ENCODE measurements at regions not wholly inside any gene's neighbourhood (a gene's known extent, or its start where the extent isn't known, plus 50 kb on each side); places are given as distances from the start of the nearest gene placed in this dataset.

DNA sequence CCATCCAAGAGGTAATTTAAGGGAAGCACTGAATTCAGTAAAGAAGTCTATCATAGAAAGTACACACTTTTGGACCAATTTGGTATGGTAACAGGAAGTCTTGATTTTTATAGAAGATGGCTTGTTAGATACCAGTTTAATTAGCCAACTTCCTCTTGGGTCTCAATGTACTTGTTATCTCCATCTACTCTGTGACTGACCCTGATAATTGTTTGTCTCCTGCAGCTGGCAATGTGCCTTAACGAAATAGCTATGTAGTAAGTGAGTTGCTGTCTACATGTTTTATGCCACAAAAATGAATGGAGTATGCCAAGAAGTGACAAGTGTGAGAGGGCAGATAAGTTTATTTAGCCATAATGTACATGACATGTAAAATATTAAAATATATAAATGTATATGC is 410.5 kb upstream of the MAN1A1 start:
- Histone ChIP-seq H3K9ac (no peak overlapping the region), H3K9me3 (no peaks in the 10 kb centered on the region), H3K9me2 (no peaks in the 10 kb centered on the region), H4K20me1 (ENCODE audit: insufficient read depth) (no peaks in the 10 kb centered on the region), H3K4me2 (no peak overlapping the region), H3K4me1 (ENCODE audit: control insufficient read depth in 1 of 2, insufficient read depth in 2 of 2, low read depth in 1 of 2, low read length in 1 of 2) (no peaks in the 10 kb centered on the region), H3F3A (replicated peaks; ENCODE audit: insufficient read depth) (no peaks in the 10 kb centered on the region), H3K36me3 (replicated peaks in 1 of 2; ENCODE audit: control insufficient read depth in 1 of 2, insufficient read depth in 2 of 2, low read length in 1 of 2) (no peaks in the 10 kb centered on the region), H3K27me3 (ENCODE audit: insufficient read depth) (no peaks in the 10 kb centered on the region), H2AFZ (ENCODE audit: low read depth) (no peak overlapping the region), H3K27ac (ENCODE audit: low read depth in 2 of 2, low read length in 1 of 2) (no peak overlapping the region), H3K4me3 (ENCODE audit: low read depth in 2 of 2, low read length in 1 of 2) (no peak overlapping the region), H3K79me2 (ENCODE audit: insufficient read depth) (no peaks in the 10 kb centered on the region)
- ChIA-PET POLR2A (no interaction called here), CTCF (no interaction called here)
- no peak for DNase-seq
- WGBS (ENCODE audit: low lambda C conversion rate), result 10% methylated on average over 1 of the region's 1 CpG
- TF ChIP-seq EP300 (IDR thresholded peaks at IDR 0.05; ENCODE audit: borderline replicate concordance in 1 of 2, low read depth in 1 of 2, low read length in 1 of 2), result no peak
- TF ChIP-seq FOXJ3 (CRISPR knock-in tag; IDR thresholded peaks at IDR 0.05), result no peak
- TF ChIP-seq SMC3 (IDR thresholded peaks at IDR 0.05; ENCODE audit: low read depth, low read length), result no peak
- TF ChIP-seq MEF2A (IDR thresholded peaks at IDR 0.05; ENCODE audit: borderline replicate concordance, low read depth), result no peak
- no peak for TF ChIP-seq POLR2AphosphoS5 (IDR thresholded peaks at IDR 0.05; ENCODE audit: low read depth, low read length)
- TF ChIP-seq RFX5 (IDR thresholded peaks at IDR 0.05; ENCODE audit: low read length), result no peak
- TF ChIP-seq, protein P1, sequence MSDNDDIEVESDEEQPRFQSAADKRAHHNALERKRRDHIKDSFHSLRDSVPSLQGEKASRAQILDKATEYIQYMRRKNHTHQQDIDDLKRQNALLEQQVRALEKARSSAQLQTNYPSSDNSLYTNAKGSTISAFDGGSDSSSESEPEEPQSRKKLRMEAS (IDR thresholded peaks at IDR 0.05; ENCODE audit: low read depth), result no peak
- TF ChIP-seq, protein P2, sequence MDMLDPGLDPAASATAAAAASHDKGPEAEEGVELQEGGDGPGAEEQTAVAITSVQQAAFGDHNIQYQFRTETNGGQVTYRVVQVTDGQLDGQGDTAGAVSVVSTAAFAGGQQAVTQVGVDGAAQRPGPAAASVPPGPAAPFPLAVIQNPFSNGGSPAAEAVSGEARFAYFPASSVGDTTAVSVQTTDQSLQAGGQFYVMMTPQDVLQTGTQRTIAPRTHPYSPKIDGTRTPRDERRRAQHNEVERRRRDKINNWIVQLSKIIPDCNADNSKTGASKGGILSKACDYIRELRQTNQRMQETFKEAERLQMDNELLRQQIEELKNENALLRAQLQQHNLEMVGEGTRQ (IDR thresholded peaks at IDR 0.05; ENCODE audit: borderline replicate concordance, low read depth, low read length), result no peak
- no peak for TF ChIP-seq GATA2 (CRISPR knock-in tag; IDR thresholded peaks at IDR 0.05)
- TF ChIP-seq JUND (IDR thresholded peaks at IDR 0.05), result no peak
- TF ChIP-seq, protein P3, sequence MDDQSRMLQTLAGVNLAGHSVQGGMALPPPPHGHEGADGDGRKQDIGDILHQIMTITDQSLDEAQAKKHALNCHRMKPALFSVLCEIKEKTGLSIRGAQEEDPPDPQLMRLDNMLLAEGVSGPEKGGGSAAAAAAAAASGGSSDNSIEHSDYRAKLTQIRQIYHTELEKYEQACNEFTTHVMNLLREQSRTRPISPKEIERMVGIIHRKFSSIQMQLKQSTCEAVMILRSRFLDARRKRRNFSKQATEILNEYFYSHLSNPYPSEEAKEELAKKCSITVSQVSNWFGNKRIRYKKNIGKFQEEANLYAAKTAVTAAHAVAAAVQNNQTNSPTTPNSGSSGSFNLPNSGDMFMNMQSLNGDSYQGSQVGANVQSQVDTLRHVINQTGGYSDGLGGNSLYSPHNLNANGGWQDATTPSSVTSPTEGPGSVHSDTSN (IDR thresholded peaks at IDR 0.05), result no peak
- TF ChIP-seq, protein P4, sequence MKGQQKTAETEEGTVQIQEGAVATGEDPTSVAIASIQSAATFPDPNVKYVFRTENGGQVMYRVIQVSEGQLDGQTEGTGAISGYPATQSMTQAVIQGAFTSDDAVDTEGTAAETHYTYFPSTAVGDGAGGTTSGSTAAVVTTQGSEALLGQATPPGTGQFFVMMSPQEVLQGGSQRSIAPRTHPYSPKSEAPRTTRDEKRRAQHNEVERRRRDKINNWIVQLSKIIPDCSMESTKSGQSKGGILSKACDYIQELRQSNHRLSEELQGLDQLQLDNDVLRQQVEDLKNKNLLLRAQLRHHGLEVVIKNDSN (IDR thresholded peaks at IDR 0.05; ENCODE audit: borderline replicate concordance, low read depth), result no peak
- no peak for TF ChIP-seq NRF1 (IDR thresholded peaks at IDR 0.05; ENCODE audit: low read depth, low read length)
- TF ChIP-seq, protein P5, sequence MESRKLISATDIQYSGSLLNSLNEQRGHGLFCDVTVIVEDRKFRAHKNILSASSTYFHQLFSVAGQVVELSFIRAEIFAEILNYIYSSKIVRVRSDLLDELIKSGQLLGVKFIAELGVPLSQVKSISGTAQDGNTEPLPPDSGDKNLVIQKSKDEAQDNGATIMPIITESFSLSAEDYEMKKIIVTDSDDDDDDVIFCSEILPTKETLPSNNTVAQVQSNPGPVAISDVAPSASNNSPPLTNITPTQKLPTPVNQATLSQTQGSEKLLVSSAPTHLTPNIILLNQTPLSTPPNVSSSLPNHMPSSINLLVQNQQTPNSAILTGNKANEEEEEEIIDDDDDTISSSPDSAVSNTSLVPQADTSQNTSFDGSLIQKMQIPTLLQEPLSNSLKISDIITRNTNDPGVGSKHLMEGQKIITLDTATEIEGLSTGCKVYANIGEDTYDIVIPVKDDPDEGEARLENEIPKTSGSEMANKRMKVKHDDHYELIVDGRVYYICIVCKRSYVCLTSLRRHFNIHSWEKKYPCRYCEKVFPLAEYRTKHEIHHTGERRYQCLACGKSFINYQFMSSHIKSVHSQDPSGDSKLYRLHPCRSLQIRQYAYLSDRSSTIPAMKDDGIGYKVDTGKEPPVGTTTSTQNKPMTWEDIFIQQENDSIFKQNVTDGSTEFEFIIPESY (IDR thresholded peaks at IDR 0.05; ENCODE audit: borderline replicate concordance, low read depth), result no peak
